ENCODE measurements at regions not wholly inside any gene's neighbourhood (a gene's known extent, or its start where the extent isn't known, plus 50 kb on each side); places are given as distances from the start of the nearest gene placed in this dataset.

GRCh38 chr18:67636597-67637385, 120.3 kb upstream of the DSEL start:
- no peak for DNase-seq

GRCh38 chr18:67634631-67635338, 118.3 kb upstream of the DSEL start:
- DNase-seq: no peak

DNA sequence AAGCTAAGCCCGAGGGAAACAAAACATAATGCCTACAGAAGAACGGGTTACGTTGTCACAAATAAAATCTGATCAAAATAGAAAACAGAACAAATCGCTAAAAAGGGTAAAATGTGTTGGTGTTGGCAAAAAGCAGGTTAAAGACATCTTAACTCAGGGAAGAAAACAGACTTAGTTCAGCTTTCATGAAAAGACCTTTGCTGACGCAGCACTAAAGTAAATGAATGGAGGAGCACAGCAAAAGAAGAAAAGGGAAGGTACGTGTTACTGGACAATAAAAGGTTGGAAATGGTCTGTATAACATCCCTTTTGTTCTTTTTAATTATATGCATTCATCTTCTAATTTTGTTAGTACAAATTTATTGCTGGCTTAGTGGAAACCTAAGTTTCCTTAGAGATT, 117.4 kb upstream of the DSEL start:
- no peak for DNase-seq

GRCh38 chr18:67621906-67622305, 105.4 kb upstream of the DSEL start:
- DNase-seq: no peak

DNA sequence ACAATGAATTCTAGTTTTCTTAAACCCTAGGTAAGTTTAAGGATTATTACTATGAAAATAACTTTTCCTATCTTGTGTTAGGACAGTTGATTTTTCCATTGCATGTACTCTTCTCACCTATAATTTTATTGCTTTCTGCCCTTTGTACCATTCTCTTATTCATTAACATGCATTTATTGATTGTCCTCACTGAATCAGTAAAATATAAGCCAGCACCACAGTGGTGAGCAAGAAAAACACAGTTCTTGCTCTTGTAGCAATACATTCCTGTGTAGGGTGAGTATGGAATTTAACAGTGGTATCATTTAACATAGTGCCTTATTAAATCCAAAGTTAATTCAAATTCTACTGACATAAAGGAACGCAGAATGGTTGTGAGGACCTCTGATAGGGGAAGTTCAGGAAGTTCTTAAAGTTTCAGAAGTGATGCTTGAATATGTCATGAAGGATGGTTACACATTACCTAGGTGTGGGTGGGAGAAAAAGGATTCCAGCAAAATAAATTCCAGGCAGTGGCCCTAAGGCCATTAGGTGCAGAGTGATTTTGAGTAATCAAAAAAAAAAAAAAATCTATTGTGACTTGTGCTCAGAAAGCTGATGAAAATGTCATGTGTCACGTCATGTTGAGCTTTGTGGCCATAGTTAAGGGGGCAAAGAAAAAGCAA, 104.7 kb upstream of the DSEL start:
- DNase-seq: no peak

DNA sequence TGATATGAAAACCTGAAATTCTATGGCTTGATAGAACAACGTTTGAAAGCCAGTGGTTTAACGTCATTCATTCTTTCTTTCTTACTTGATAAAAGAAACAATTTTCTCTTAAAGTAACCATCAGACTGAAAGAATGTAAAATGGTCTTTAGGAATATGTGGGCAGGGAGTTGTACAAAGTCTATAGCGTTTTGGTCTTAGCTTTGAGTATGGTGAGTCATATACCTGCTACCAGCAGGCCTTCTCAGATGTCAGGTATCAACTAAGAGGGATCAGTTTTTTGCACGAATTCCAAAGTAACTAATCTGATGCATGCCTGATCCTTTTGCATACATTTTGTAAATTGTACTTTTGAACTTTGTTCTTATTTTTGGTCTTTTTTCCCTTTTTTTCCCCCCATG, 101.5 kb upstream of the DSEL start:
- no peak for DNase-seq

GRCh38 chr18:67615876-67616275, 99.4 kb upstream of the DSEL start:
- DNase-seq: no peak

- DNase-seq: no peak
These were observed 97.2 kb upstream of the DSEL start for GRCh38 chr18:67613731-67614130.

- DNase-seq: no peak
These were observed 95.8 kb upstream of the DSEL start for GRCh38 chr18:67612281-67612680.

DNA sequence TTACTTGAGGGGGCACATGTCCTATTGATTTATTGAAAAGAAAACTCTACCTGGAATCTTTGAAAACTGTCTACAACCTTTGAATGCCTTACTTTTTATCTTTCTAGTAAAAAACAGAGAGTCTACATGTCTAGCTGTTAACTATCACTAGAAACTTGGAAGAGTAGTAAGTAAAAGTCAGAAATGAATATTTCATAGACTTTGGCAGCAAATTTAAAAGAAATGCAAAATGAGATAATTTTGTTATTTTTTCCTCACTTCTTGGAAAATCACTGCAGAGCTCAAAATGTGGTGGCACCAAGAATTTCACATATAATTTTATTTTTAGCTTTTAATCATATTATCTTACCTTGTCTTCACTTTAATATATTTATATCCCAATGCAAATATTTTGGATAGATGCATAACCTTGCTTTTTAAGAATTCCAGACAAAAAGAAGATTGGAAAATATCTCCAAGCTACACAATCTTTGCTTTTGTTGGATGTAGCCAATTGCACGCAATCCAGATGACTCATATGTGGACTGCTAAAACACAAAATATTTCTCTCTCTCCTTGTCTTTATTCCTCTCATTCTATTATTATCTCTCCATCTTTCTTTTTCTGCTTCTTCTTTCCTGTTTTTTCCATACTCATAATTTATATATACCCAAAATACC, 92.2 kb upstream of the DSEL start:
- no peak for DNase-seq

DNA sequence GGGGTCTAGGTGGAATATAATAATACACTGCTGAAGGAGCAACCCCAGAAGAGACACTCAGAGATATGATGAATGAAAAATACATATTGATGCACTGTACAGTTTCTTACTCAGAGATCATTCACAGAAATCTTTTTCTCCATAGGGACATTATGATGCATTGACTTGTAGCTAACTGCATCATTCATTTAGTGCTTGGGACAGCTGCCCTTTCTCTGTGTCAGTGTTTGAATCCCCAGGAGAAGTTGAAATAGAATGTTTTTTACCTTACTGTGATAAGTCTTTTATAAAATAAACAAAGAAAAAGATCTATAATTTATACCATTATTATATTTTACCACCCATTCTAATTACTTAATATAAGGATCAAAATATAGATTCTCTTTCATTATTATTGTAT, 91.7 kb upstream of the DSEL start:
- DNase-seq: no peak

- no peak for DNase-seq
These were observed 84.0 kb upstream of the DSEL start for GRCh38 chr18:67600181-67601180.

DNA sequence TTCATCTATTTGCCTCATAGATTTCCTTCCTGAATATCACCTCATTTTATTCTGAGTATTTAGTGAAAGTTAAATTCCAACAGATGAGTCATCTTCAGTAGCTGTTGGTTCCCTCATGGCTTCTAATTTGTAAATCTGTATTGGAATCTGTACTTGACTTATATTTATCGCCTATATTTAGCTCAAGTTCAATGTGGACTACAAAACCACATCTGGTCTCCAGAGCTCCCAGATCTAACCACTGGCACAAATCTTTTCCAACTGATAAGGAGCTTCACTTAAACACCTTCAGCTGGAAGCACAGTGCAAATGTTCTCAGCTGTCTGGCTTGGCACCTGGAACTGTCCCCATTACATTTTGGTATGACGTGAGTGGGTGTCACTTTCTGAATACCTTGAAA, 82.8 kb upstream of the DSEL start:
- DNase-seq: no peak

GRCh38 chr18:67597759-67598158, 81.2 kb upstream of the DSEL start:
- no peak for DNase-seq

GRCh38 chr18:67596003-67596402, 79.5 kb upstream of the DSEL start:
- DNase-seq: no peak

DNA sequence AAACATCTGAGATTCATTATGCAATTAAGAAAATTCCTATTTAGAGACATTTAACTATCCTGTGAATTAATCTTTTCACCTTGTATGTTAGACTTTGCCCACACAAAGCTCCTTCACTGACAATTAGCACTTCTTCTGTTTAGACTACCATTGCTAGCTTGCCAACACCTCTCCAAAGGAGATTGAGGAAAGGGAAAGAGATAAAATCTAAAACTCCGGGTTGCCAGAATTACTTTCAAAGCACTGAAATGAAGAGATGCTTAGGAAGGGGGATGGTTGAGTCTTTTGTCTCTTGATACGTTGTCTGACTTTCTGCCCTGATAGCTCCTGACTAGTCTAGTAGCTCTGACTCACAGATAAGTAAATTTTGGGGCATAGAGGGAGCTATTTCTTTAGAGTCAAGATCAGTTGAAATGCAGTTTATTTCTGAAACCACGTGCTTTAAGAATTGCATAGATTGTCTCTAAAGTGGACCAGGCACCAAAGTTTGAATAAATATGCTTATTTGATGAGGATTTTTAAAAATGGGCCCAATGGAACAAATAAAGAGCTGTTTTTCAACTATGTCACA, 74.1 kb upstream of the DSEL start:
- no peak for DNase-seq

DNA sequence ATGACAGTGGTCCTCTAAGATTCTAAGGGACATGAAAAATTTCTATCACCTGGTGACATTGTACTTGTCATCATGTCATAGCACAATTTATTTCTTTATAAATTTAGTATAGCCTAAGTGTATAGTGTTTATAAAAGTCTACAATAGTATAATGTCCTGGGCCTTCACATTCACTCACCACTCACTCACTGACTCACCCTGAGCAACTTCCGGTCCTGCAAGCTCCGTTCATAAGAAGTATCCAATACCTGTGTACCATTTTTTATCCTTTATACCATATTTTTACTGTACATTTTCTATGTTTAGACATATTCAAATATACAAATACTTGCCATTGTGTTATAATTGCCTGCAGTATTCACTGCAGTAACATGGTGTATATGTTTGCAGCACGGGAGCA, 72.8 kb upstream of the DSEL start:
- DNase-seq: no peak

DNA sequence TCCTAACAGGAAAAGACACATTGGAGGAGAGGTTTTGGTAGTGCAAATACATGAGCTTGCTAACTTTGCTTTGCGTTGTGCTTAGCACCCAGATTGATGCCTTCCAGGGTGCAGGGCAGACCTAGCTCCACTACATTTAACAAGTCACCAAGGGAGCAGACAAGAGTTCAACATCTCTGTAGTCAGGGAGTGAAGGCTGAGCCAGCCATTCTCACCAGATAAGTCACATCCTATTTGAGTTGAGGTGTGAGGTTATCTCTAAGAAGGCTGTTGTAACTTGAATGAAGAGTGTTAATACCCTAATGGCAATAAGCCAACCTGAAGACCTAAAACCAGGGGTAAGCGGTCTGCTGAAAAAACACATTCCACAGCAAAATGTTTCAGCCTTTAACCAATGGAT, 69.6 kb upstream of the DSEL start:
- DNase-seq: no peak

DNA sequence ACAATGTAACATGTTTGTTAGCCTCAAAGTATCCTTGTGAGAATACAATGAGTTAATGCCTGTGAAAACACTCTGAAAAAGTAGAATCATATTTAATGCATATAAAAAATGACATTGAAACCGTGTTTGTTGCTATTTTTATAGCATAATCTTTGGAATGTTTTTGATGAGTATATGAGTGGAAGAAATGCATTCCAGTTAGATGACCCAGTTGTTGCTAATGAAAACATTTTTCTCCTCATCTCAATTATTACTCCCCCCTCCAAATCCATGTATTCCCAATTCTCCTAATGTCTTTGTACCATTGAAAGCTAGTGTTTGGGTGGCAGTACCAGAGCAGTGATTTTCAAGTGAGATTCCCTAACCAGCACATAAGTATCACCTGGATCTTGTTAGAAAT, 67.1 kb upstream of the DSEL start:
- no peak for DNase-seq

GRCh38 chr18:67582488-67582887, 66.0 kb upstream of the DSEL start:
- no peak for DNase-seq

- DNase-seq: no peak
These were observed 64.7 kb upstream of the DSEL start for GRCh38 chr18:67581178-67581577.

GRCh38 chr18:67577386-67577785, 60.9 kb upstream of the DSEL start:
- no peak for DNase-seq
